ENCODE measurements at regions not wholly inside any gene's neighbourhood (a gene's known extent, or its start where the extent isn't known, plus 50 kb on each side); places are given as distances from the start of the nearest gene placed in this dataset.

- Mint-ChIP-seq H3K36me3 (ENCODE audit: low read depth) (peaks cover 26% of the 10 kb centered on the region), H3K9me3 (peaks cover 24% of the 10 kb centered on the region), H3K4me1 (no peaks in the 10 kb centered on the region), H3K27me3 (ENCODE audit: insufficient read depth, low read depth, poor library complexity) (no peaks in the 10 kb centered on the region), H3K4me3 (no peak overlapping the region), H3K27ac (no peak overlapping the region)
- TF ChIP-seq REST (IDR thresholded peaks at IDR 0.05; ENCODE audit: unreplicated experiment), result no peak
- ATAC-seq, result no peak
- Histone ChIP-seq H3K36me3 (ENCODE audit: insufficient read depth) (no peaks in the 10 kb centered on the region), H3K4me3 (no peak overlapping the region), H3K4me2 (no peak overlapping the region), H3K9me2 (ENCODE audit: insufficient read depth) (0 out of 2 replicates have a peak, but pooled peaks cover 8% of the 10 kb centered on the region), H3F3A (replicated peaks; ENCODE audit: low read depth) (no peaks in the 10 kb centered on the region), H3K27me3 (ENCODE audit: insufficient read depth) (no peaks in the 10 kb centered on the region), H3K27ac (ENCODE audit: low read depth) (no peak overlapping the region), H3K4me1 (ENCODE audit: insufficient read depth) (no peaks in the 10 kb centered on the region), H2AFZ (no peak overlapping the region), H4K20me1 (replicated peaks; ENCODE audit: insufficient read depth) (no peaks in the 10 kb centered on the region), H3K79me2 (replicated peaks; ENCODE audit: insufficient read depth) (no peaks in the 10 kb centered on the region)
- DNase-seq (ENCODE audit: low spot score), result no peak
These were observed 55.2 kb upstream of the RND3 start for GRCh38 chr2:150542692-150543091.

GRCh38 chr2:150542172-150542571 is 54.7 kb upstream of the RND3 start:
- no peaks in the 10 kb centered on the region; the same call in 1 of the 2 replicates for H3K36me3 ChIP-seq (ENCODE audit: insufficient read depth)
- no peaks in the 10 kb centered on the region for H3K4me1 ChIP-seq (ENCODE audit: insufficient read depth)
- no peaks in the 10 kb centered on the region for H3K79me2 ChIP-seq (replicated peaks; ENCODE audit: insufficient read depth)
- Mint-ChIP-seq H3K27me3 (ENCODE audit: insufficient read depth, low read depth, poor library complexity) (no peaks in the 10 kb centered on the region), H3K27ac (no peak overlapping the region), H3K4me3 (no peak overlapping the region), H3K36me3 (ENCODE audit: low read depth) (peaks cover 31% of the 10 kb centered on the region), H3K9me3 (peaks cover 29% of the 10 kb centered on the region), H3K4me1 (no peaks in the 10 kb centered on the region)
- no peak overlapping the region for H2AFZ ChIP-seq
- no peak overlapping the region for H3K27ac ChIP-seq (ENCODE audit: low read depth)
- no peak for ATAC-seq
- H3K4me3 ChIP-seq, result no peak overlapping the region
- no peak overlapping the region for H3K4me2 ChIP-seq
- no peaks in the 10 kb centered on the region for H3F3A ChIP-seq (replicated peaks; ENCODE audit: low read depth)
- no peaks in the 10 kb centered on the region for H3K27me3 ChIP-seq (ENCODE audit: insufficient read depth)
- H3K9me2 ChIP-seq (ENCODE audit: insufficient read depth), result 0 out of 2 replicates have a peak, but pooled peaks cover 8% of the 10 kb centered on the region
- DNase-seq (ENCODE audit: low spot score), result no peak
- no peaks in the 10 kb centered on the region for H4K20me1 ChIP-seq (replicated peaks; ENCODE audit: insufficient read depth)
- TF ChIP-seq POLR2AphosphoS5 (IDR thresholded peaks at IDR 0.05; ENCODE audit: low read depth), result no peak
- no peak for TF ChIP-seq ZNF462 (CRISPR knock-in tag; IDR thresholded peaks at IDR 0.05)
- TF ChIP-seq REST (IDR thresholded peaks at IDR 0.05; ENCODE audit: unreplicated experiment), result no peak
- TF ChIP-seq NANOG (IDR thresholded peaks at IDR 0.05; ENCODE audit: borderline replicate concordance), result no peak
- TF ChIP-seq CTCF (conservative IDR thresholded peaks at IDR 0.05; ENCODE audit: low read depth in 2 of 2), result no peak
- no peak for TF ChIP-seq EZH2phosphoT487 (IDR thresholded peaks at IDR 0.05; ENCODE audit: unreplicated experiment)

Data from GM23338 (cell line).